ENCODE measurements at regions not wholly inside any gene's neighbourhood (a gene's known extent, or its start where the extent isn't known, plus 50 kb on each side); places are given as distances from the start of the nearest gene placed in this dataset.

GRCh38 chr2:52976143-52976949 lies 791.3 kb upstream of the CHAC2 start:
- H3K4me3 ChIP-seq = no peak overlapping the region
- intact Hi-C loops (cut with DNase I) = no loop called here
- DNase-seq = no peak
- H3K27me3 ChIP-seq (ENCODE audit: insufficient read depth in 3 of 3, low read length in 2 of 3) = no peaks in the 10 kb centered on the region
- H3K27ac ChIP-seq = no peak overlapping the region
- H3K9me3 ChIP-seq = no peaks in the 10 kb centered on the region
- no peaks in the 10 kb centered on the region for H3K36me3 ChIP-seq (ENCODE audit: insufficient read depth in 1 of 2, low read depth in 1 of 2)
- 43 to 52% (median 46%) methylated on average over 2 of the region's 2 CpGs for WGBS, 3 donors
- TF ChIP-seq, protein P1, sequence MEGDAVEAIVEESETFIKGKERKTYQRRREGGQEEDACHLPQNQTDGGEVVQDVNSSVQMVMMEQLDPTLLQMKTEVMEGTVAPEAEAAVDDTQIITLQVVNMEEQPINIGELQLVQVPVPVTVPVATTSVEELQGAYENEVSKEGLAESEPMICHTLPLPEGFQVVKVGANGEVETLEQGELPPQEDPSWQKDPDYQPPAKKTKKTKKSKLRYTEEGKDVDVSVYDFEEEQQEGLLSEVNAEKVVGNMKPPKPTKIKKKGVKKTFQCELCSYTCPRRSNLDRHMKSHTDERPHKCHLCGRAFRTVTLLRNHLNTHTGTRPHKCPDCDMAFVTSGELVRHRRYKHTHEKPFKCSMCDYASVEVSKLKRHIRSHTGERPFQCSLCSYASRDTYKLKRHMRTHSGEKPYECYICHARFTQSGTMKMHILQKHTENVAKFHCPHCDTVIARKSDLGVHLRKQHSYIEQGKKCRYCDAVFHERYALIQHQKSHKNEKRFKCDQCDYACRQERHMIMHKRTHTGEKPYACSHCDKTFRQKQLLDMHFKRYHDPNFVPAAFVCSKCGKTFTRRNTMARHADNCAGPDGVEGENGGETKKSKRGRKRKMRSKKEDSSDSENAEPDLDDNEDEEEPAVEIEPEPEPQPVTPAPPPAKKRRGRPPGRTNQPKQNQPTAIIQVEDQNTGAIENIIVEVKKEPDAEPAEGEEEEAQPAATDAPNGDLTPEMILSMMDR (IDR thresholded peaks at IDR 0.05) = no peak
- ATAC-seq = no peak
- no peaks in the 10 kb centered on the region for H3K4me1 ChIP-seq

- TF ChIP-seq, protein P1 (IDR thresholded peaks at IDR 0.05) = no peak
- no peaks in the 10 kb centered on the region for H3K36me3 ChIP-seq (ENCODE audit: insufficient read depth in 1 of 2, low read depth in 1 of 2)
- intact Hi-C loops (cut with DNase I) = no loop called here
- no peaks in the 10 kb centered on the region for H3K4me1 ChIP-seq
- H3K9me3 ChIP-seq = no peaks in the 10 kb centered on the region
- 87 to 89% (median 88%) methylated on average over 1 of the region's 1 CpG for WGBS, 3 donors
- no peak overlapping the region for H3K4me3 ChIP-seq
- no peak for DNase-seq
- H3K27me3 ChIP-seq (ENCODE audit: insufficient read depth in 3 of 3, low read length in 2 of 3) = no peaks in the 10 kb centered on the region
- ATAC-seq = no peak
- H3K27ac ChIP-seq = no peak overlapping the region
Measured at GRCh38 chr2:52974127-52974526, 793.5 kb upstream of the CHAC2 start.

DNA sequence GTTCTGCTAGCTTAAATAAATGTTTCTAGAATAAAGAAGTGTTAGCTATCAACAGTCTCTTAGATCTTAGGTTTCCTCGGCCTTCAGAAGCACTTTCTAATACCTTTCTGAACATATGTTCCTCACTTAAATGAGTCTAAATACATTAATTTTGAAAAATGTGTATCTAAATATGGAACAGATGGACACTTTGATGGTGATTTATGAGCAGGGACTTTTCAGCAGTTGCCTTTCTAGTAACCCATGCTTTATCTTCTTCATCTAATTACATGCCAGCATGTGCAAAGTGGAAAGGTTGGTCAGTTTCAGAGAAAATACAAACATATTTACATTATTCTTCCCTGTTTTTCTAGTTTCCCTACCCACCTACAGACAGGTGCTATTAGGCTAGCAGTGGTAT lies 797.0 kb upstream of the CHAC2 start:
- H3K27ac ChIP-seq = no peak overlapping the region
- intact Hi-C loops (cut with DNase I) = no loop called here
- no peaks in the 10 kb centered on the region for H3K9me3 ChIP-seq
- no peak for ATAC-seq
- DNase-seq = no peak
- 21 to 44% (median 31%) methylated on average over 1 of the region's 1 CpG for WGBS, 3 donors
- no peaks in the 10 kb centered on the region for H3K4me1 ChIP-seq
- no peak overlapping the region for H3K4me3 ChIP-seq
- H3K36me3 ChIP-seq (ENCODE audit: insufficient read depth in 1 of 2, low read depth in 1 of 2) = no peaks in the 10 kb centered on the region
- no peaks in the 10 kb centered on the region for H3K27me3 ChIP-seq (ENCODE audit: insufficient read depth in 3 of 3, low read length in 2 of 3)
- TF ChIP-seq, protein P1 (IDR thresholded peaks at IDR 0.05) = no peak

DNA sequence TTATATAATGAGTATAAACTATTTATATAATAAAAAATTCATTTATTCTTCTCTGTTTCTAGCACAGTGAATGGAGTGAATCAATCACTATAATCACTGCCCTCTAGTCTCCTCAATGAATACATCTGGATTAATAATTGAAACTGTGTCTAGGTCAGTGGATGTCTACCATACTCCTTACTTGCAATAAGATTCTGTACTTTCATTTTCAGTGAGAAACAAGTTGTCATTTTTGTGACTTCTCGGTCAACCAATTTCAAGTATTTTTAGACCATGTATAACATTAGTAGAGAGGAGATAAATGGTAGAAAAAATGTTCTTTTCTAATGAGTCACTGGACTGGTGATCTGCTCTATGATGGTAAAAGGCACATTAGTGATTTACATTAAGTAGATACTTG lies 799.6 kb upstream of the CHAC2 start:
- Histone ChIP-seq H3K27ac (no peak overlapping the region), H3K4me3 (no peak overlapping the region), H3K27me3 (ENCODE audit: insufficient read depth in 3 of 3, low read length in 2 of 3) (no peaks in the 10 kb centered on the region), H3K4me1 (no peaks in the 10 kb centered on the region), H3K36me3 (ENCODE audit: insufficient read depth in 1 of 2, low read depth in 1 of 2) (no peaks in the 10 kb centered on the region), H3K9me3 (no peaks in the 10 kb centered on the region)
- ATAC-seq (no peak), DNase-seq (no peak)
- intact Hi-C loops (cut with DNase I) = no loop called here
- WGBS, 3 donors = 83 to 97% (median 87%) methylated on average over 1 of the region's 1 CpG
- TF ChIP-seq, protein P1 (IDR thresholded peaks at IDR 0.05) = no peak

Measured in psoas muscle (tissue), 7 donors.